Kidney glomerular epithelial cell (primary cell): ENCODE measurements at regions not wholly inside any gene's neighbourhood (a gene's known extent, or its start where the extent isn't known, plus 50 kb on each side); places are given as distances from the start of the nearest gene placed in this dataset.

Source experiments
- DNase-seq: peaks from one replicate; lab custom pipeline; 2025; lab: John Stamatoyannopoulos, UW

GRCh38 chr18:44586782-44587524 lies 93.7 kb upstream of the SETBP1 start:
- no peak for DNase-seq

- DNase-seq: no peak
Measured at GRCh38 chr18:44588508-44588907, 92.2 kb upstream of the SETBP1 start.

GRCh38 chr18:44589693-44590355 lies 90.9 kb upstream of the SETBP1 start:
- peak; percentile 66 for DNase-seq

- no peak for DNase-seq
Measured at GRCh38 chr18:44590956-44591670, 89.6 kb upstream of the SETBP1 start.

- no peak for DNase-seq
Measured at GRCh38 chr18:44592639-44593038, 88.0 kb upstream of the SETBP1 start.

- DNase-seq: peak; percentile 64
Measured at GRCh38 chr18:44594799-44595467, 85.8 kb upstream of the SETBP1 start.

- DNase-seq: no peak
Measured at GRCh38 chr18:44597797-44598196, 82.9 kb upstream of the SETBP1 start.

- DNase-seq: no peak
Measured at GRCh38 chr18:44598514-44598913, 82.2 kb upstream of the SETBP1 start.

GRCh38 chr18:44599412-44599811 lies 81.3 kb upstream of the SETBP1 start:
- no peak for DNase-seq

GRCh38 chr18:44601447-44601846 lies 79.2 kb upstream of the SETBP1 start:
- DNase-seq: peak; percentile 76

- DNase-seq: peak; percentile 25
Measured at GRCh38 chr18:44602380-44602779, 78.3 kb upstream of the SETBP1 start.

GRCh38 chr18:44602845-44603244 lies 77.8 kb upstream of the SETBP1 start:
- DNase-seq: peak; percentile 24

- DNase-seq: no peak
Measured at GRCh38 chr18:44609181-44609941, 71.3 kb upstream of the SETBP1 start.

- DNase-seq: no peak
Measured at GRCh38 chr18:44620812-44621211, 59.9 kb upstream of the SETBP1 start.

GRCh38 chr18:44624052-44624451 lies 56.6 kb upstream of the SETBP1 start:
- DNase-seq: no peak

GRCh38 chr18:44625386-44625785 lies 55.3 kb upstream of the SETBP1 start:
- no peak for DNase-seq

GRCh38 chr18:44626236-44626635 lies 54.5 kb upstream of the SETBP1 start:
- DNase-seq: no peak

GRCh38 chr18:44626807-44627206 lies 53.9 kb upstream of the SETBP1 start:
- DNase-seq: no peak

- DNase-seq: peak; percentile 48
Measured at GRCh38 chr18:44627280-44627679, 53.4 kb upstream of the SETBP1 start.

- no peak for DNase-seq
Measured at GRCh38 chr18:44629406-44629805, 51.3 kb upstream of the SETBP1 start.

- no peak for DNase-seq
Measured at GRCh38 chr18:44630118-44630517, 50.6 kb upstream of the SETBP1 start.
